NCI-H774 (cell line): ENCODE measurements at regions not wholly inside any gene's neighbourhood (a gene's known extent, or its start where the extent isn't known, plus 50 kb on each side); places are given as distances from the start of the nearest gene placed in this dataset.

Experiments
- DNase-seq: peaks from one replicate; lab custom pipeline; 2025; lab: John Stamatoyannopoulos, UW

- no peak for DNase-seq
Measured at GRCh38 chr15:70556151-70556741, 207.1 kb downstream of the UACA start.

- DNase-seq: no peak
Measured at GRCh38 chr15:70555713-70556112, 207.6 kb downstream of the UACA start.

- no peak for DNase-seq
Measured at GRCh38 chr15:70547846-70548487, 215.4 kb downstream of the UACA start.

- no peak for DNase-seq
Measured at GRCh38 chr15:70545526-70545925, 217.8 kb downstream of the UACA start.

- no peak for DNase-seq
Measured at GRCh38 chr15:70541511-70541910, 221.8 kb downstream of the UACA start.

- no peak for DNase-seq
Measured at GRCh38 chr15:70539912-70540530, 223.3 kb downstream of the UACA start.

GRCh38 chr15:70539409-70539808, 223.9 kb downstream of the UACA start:
- DNase-seq: no peak

- DNase-seq: no peak
Measured at GRCh38 chr15:70538278-70538677, 225.1 kb downstream of the UACA start.

GRCh38 chr15:70535955-70536338, 227.4 kb downstream of the UACA start:
- no peak for DNase-seq

- no peak for DNase-seq
Measured at GRCh38 chr15:70535071-70535954, 228.0 kb downstream of the UACA start.

GRCh38 chr15:70533931-70534742, 229.2 kb downstream of the UACA start:
- DNase-seq: no peak

GRCh38 chr15:70532531-70533186, 230.7 kb downstream of the UACA start:
- DNase-seq: no peak

GRCh38 chr15:70531576-70531975, 231.8 kb downstream of the UACA start:
- DNase-seq: no peak

GRCh38 chr15:70530906-70531305, 232.5 kb downstream of the UACA start:
- no peak for DNase-seq

GRCh38 chr15:70530503-70530902, 232.9 kb downstream of the UACA start:
- no peak for DNase-seq

- no peak for DNase-seq
Measured at GRCh38 chr15:70530017-70530499, 233.3 kb downstream of the UACA start.

- no peak for DNase-seq
Measured at GRCh38 chr15:70528816-70529215, 234.5 kb downstream of the UACA start.

GRCh38 chr15:70528270-70528706, 235.1 kb downstream of the UACA start:
- DNase-seq: no peak

GRCh38 chr15:70526974-70527325, 236.4 kb downstream of the UACA start:
- DNase-seq: no peak

GRCh38 chr15:70526221-70526973, 237.0 kb downstream of the UACA start:
- DNase-seq: peak; percentile 86
